Activated T-helper 17 cell treated with anti-CD3 and anti-CD28 coated beads, Interleukin-2, amount 50 U/mL, for 72 hours (primary cell): ENCODE measurements at regions not wholly inside any gene's neighbourhood (a gene's known extent, or its start where the extent isn't known, plus 50 kb on each side); places are given as distances from the start of the nearest gene placed in this dataset.
A peak's percentile ranks its signal among the peaks of the same experiment; 100 is the strongest.

Experiments used
- ATAC-seq: fragments of 150-1000 bp; cut with Tn5 transposase; replicated peaks from 2 replicates; pipeline ENCODE4 v1.10.0; 2021; ENCODE audit warnings: mild to moderate bottlenecking, moderate library complexity
- H3K27ac Mint-ChIP-seq: one replicate; pipeline ENCODE4 v1.8.0; 2022; ENCODE audit warnings: mixed read lengths
- H3K27me3 Mint-ChIP-seq: one replicate; pipeline ENCODE4 v1.8.0; 2022; ENCODE audit warnings: mixed read lengths
- H3K36me3 Mint-ChIP-seq: one replicate; pipeline ENCODE4 v1.8.0; 2022; ENCODE audit warnings: low read depth, mild to moderate bottlenecking, mixed read lengths
- H3K4me1 Mint-ChIP-seq: one replicate; pipeline ENCODE4 v1.8.0; 2022; ENCODE audit warnings: mixed read lengths
- H3K4me3 Mint-ChIP-seq: one replicate; pipeline ENCODE4 v1.8.0; 2022; ENCODE audit warnings: mild to moderate bottlenecking, mixed read lengths
- H3K9me3 Mint-ChIP-seq: one replicate; pipeline ENCODE4 v1.8.0; 2022; ENCODE audit warnings: mixed read lengths

DNA sequence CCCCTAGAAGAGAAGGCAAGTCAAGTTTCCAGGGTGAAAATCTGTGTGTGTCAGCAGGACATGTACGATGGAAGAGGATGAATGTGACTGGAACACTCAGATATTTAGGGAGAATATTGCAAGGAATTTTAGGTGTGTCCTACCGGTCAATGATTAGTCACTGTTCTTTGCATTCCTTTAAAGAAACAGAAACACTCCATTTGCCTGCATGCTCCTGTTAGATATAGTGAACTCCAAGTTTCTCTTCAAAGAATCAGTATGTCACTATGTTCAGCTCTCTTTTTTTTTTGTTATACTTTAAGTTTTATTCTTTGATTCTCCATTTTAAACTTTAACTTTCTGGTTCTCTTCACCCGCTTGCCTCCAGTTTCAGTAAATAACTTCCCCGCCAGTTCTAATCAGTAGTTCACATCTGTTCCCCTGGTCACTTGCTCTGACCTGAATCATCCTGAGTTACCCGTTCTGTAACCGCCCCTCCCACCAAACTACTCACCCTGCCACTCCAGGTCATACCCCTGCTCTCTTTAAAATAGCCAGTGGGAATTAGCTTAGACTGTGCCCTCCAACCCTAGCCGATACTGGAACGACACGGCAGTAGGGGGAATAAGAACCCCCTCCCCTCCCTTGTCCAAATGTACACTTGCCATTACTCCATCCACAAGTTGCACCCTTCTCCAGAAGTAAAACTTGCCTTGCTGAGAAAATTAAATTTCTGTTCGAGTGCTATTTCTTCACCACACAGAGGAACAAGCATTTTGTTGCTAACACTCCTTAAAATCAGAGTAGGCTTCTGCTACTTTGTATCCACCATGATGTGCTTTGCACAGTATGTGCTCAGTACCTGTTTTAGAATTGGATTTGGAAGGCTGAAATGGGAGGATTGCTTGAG is 268.4 kb downstream of the METTL4 start:
- H3K9me3 Mint-ChIP-seq = no peaks in the 10 kb centered on the region
- peaks cover 31% of the 10 kb centered on the region for H3K27me3 Mint-ChIP-seq
- H3K27ac Mint-ChIP-seq = no peak overlapping the region

DNA sequence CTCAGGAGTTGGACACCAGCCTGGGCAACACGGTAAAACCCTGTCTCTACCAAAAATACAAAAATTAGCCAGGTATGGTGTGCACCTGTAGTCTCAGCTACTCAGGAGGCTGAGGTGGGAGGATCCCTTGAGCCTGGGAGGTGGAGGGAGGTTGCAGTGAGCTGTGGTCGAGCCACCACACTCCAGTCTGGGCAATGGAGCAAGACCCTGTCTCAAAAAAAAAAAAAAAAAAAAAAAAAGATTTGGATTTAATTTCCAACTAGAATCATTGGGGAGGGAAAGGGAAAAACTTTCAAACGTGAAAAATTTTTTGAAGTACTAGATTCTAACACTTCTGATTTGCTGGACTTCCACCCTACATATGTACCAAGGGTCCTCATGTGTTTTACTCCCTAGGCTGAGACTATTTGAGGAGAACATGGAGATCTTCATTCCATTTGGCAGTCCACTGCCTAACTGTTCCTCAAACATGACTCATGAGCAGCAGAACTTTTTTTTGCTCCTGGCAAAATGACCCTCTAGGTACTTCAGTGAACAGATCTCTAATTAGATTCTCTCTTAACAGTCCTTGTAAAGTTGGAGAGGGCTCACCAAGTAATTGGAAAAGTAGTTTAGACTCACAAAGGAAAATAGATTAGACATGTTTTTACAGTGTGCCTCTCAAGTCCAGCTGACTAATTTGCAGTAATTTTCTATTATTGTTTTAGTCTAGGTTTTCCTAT is 267.6 kb downstream of the METTL4 start:
- Mint-ChIP-seq H3K4me1 (no peaks in the 10 kb centered on the region), H3K27ac (no peak overlapping the region), H3K36me3 (no peaks in the 10 kb centered on the region), H3K4me3 (no peak overlapping the region), H3K9me3 (no peaks in the 10 kb centered on the region), H3K27me3 (peaks cover 36% of the 10 kb centered on the region)
- ATAC-seq = no peak

More for the DNA sequence above, 268.4 kb downstream of the METTL4 start:
- Mint-ChIP-seq H3K4me3 (no peak overlapping the region), H3K36me3 (no peaks in the 10 kb centered on the region), H3K4me1 (no peaks in the 10 kb centered on the region)
- no peak for ATAC-seq

DNA sequence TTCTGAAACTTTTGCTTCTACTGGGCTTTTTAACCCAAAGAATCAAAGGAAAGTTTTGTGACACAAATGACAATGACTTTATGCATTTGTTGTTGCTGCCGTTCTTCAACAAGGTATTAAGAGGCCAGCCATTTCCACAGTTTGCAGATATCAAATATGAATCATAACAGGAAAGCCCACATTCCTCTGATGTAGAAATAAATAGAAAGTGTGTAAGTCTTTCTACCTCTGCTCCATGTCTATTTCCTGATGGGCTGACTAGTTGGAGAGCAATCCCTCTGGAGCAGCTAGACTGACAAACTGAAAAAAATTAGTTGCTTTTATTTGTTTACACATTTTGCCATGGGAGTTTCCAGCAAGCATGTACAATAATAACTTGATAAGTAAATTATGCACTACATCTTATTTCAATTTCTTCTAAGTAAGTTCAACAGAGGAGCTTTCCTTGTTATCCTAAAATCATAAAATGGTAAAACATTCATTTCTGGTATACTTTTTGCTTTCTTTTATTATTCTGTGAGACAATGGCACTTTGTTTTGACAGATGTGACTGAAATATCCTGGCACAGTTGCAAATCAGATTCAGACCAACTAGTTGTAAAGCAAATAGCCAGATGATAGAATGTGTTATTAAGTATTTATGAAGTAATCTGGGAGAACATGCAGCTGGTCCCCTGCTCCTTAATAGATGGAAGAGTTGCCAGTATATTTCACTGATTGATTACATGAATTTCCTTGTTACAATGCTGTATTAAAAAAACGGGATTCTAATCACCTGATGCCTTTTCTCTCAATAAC is 266.7 kb downstream of the METTL4 start:
- Mint-ChIP-seq H3K36me3 (no peaks in the 10 kb centered on the region), H3K27ac (no peak overlapping the region), H3K4me1 (no peaks in the 10 kb centered on the region), H3K9me3 (no peaks in the 10 kb centered on the region), H3K27me3 (peaks cover 34% of the 10 kb centered on the region), H3K4me3 (no peak overlapping the region)
- ATAC-seq = no peak

DNA sequence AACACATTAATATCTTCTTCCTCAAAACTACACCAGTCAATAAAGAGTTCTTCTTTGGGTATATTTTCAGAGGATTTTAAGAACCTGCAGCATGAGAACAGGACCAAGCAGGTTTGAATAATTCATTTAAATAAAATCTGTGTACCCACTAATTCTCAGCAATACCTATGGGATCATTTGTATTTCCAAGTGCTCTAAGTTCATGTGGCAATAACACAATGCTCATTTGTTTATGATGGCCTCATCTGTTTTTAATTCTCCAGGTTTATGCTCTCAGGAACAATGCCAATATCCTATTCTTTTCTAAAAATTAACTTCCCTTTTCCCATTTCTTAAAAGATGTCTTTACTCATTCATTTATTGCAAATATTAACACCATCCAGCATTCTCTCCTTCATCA is 264.7 kb downstream of the METTL4 start:
- Mint-ChIP-seq H3K4me3 (no peak overlapping the region), H3K27me3 (peaks cover 31% of the 10 kb centered on the region), H3K9me3 (no peaks in the 10 kb centered on the region), H3K27ac (no peak overlapping the region), H3K36me3 (no peaks in the 10 kb centered on the region), H3K4me1 (no peaks in the 10 kb centered on the region)
- no peak for ATAC-seq

DNA sequence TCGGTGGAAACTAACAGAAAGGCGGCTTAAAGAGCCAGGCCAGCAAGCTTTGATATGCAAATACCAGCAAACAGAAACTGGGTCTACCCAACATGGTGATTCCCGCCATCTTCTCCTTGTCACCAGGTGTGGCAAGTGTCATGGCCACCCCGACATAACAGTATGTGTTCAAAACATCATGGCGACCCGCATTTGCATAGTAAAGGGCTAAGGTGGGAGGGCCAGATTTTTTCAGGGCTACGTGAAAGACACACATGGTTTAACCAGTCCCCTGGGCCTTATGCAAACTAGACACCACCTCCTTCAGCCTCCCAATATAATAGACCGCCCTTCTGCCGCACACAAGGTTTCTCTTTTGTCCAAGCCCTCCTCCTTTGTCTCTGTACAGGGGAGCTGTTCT is 260.4 kb downstream of the METTL4 start:
- Mint-ChIP-seq H3K27ac (no peak overlapping the region), H3K4me1 (no peaks in the 10 kb centered on the region), H3K9me3 (no peaks in the 10 kb centered on the region), H3K27me3 (peaks cover 22% of the 10 kb centered on the region), H3K4me3 (no peak overlapping the region), H3K36me3 (no peaks in the 10 kb centered on the region)
- ATAC-seq = no peak

DNA sequence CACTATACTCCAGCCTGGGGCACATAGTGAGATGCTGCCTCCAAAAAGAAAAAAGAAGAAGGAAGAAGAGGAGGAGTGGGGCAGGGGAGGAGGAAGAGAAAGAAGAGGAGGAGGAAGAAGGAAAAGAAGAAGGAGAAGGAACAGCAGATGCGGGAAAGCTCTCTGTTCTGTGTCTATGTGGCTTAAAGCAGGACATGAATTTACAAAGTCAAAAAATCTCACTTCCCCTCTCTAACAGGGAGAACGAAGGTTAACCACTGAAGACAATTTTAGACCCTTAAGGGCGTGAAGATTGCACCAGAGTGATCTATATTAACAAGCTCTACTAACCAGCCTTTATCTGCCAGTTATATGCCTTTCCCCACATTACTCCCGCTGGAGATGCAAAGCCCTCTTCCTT is 258.9 kb downstream of the METTL4 start:
- no peak for ATAC-seq

DNA sequence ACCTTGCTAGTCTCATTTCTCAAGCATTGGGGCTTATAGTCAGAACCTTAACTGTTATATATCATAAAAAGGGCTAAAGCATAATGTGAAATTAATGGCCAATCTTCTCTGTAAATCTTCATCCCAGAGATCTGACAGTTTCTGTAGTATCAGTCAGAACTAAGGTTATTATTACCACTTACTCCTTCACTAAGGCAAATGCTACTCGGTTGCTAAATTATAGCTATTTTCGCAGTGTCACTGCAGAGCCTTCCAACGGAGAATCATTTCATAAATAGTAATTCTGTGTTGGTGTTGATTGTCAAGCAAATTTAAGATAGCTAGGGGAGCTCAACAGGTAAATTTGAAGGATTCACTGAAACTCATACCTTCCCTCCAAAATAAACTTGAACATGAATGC is 258.0 kb downstream of the METTL4 start:
- no peaks in the 10 kb centered on the region for H3K4me1 Mint-ChIP-seq
- H3K36me3 Mint-ChIP-seq = no peaks in the 10 kb centered on the region
- H3K4me3 Mint-ChIP-seq = no peak overlapping the region
- H3K27me3 Mint-ChIP-seq = peaks cover 28% of the 10 kb centered on the region
- no peak overlapping the region for H3K27ac Mint-ChIP-seq
- no peak for ATAC-seq
- no peaks in the 10 kb centered on the region for H3K9me3 Mint-ChIP-seq

More for the DNA sequence above, 258.9 kb downstream of the METTL4 start:
- Mint-ChIP-seq H3K4me3 (no peak overlapping the region), H3K4me1 (no peaks in the 10 kb centered on the region), H3K36me3 (no peaks in the 10 kb centered on the region), H3K9me3 (no peaks in the 10 kb centered on the region), H3K27ac (no peak overlapping the region), H3K27me3 (peaks cover 27% of the 10 kb centered on the region)

DNA sequence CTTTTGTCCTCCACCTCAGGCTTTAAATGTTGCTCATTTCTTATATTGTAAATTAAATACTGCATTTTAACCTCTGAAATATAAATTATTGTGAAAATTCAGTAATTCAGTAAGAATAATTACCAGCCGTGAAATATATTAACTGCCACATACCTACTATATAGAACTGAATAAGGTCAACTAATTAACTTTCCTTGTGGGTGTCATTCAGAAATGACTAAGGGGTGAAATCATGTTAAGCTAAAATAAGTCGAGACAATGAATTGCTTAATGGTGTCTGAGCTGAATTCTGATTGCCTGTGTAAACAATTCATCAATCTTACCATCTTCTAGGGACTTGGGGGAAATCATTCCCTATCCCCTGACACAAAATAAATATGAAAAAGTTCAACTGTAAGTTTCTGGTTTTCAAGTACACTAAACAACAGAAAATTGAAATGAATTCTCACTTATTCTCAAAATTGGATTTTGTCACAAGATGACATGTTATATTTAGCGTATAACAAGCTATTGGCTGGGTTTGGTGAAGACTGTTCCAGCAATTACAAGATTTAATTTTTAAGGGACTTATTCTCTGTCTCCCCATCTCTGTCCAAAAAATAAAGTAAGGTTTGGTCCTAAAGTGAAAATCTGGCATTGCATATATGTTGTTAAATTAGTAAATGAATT is 255.1 kb downstream of the METTL4 start:
- Mint-ChIP-seq H3K27me3 (peaks cover 28% of the 10 kb centered on the region), H3K4me1 (no peaks in the 10 kb centered on the region), H3K4me3 (no peak overlapping the region), H3K36me3 (no peaks in the 10 kb centered on the region), H3K27ac (no peak overlapping the region), H3K9me3 (peaks cover 6% of the 10 kb centered on the region)
- no peak for ATAC-seq

DNA sequence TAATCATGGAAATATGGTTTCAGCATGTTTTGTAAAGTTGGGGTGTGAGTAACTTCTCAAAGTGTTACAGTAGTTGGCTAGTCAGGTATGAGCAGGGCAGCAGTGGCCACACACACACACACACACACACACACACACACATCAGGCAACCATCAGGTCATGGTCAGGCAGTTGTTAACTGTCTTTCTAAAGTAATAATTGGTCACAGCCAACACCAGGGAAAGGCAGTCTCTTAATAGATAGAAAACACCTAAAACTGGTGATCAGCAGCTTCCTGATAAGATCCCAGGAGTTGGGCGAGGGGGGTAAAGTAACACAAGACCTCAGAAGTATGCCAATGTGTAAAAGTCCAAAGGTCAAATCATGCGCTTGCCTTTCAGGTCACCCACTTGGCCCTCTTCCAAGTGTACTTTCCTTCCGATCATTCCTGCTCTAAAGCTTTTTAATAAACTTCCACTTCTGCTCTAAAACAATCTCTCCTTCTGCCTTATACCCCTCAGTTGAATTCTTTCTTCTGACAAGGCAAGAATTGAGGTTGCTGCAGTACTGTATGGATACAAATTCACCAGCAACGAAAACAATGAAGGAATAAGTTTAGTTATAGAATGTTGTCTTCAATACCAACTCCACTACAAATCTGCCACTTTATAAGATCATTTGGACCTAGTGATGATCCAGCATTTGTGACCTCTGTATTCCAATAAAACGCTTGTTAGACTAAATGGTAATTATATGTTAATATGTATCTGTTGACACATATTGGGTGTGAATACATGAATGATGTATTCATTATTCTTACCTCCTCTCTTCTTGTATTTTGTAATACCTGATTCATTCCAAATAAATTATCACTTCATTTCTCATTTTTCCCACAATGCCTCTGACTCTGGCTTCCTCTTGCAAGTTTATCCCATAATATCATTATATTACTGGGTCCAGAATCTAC is 254.3 kb downstream of the METTL4 start:
- Mint-ChIP-seq H3K27me3 (peaks cover 32% of the 10 kb centered on the region), H3K4me3 (no peak overlapping the region), H3K27ac (no peak overlapping the region), H3K9me3 (peaks cover 6% of the 10 kb centered on the region), H3K36me3 (no peaks in the 10 kb centered on the region), H3K4me1 (no peaks in the 10 kb centered on the region)
- ATAC-seq = no peak

DNA sequence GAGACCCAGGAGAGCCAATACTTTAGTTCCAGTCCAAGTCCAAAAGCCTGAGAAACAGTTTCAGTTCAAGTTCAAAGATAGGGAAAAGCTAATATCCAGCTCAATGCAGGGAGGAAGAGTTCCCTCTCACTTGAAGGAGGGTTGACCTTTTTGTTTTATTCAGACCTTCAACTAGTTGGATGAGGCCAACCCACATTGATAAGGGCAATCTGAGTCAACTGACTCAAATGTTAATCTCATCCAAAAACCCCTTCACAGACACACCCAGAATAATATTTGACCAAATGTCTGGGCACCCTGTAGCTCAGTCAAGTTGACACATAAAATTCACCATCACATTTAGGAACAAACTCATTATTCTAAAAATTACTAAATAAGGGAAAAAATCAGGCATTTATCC is 246.8 kb downstream of the METTL4 start:
- Mint-ChIP-seq H3K27me3 (peaks cover 40% of the 10 kb centered on the region), H3K36me3 (no peaks in the 10 kb centered on the region), H3K4me3 (no peak overlapping the region), H3K9me3 (peaks cover 6% of the 10 kb centered on the region), H3K4me1 (no peaks in the 10 kb centered on the region), H3K27ac (no peak overlapping the region)
- ATAC-seq = no peak

DNA sequence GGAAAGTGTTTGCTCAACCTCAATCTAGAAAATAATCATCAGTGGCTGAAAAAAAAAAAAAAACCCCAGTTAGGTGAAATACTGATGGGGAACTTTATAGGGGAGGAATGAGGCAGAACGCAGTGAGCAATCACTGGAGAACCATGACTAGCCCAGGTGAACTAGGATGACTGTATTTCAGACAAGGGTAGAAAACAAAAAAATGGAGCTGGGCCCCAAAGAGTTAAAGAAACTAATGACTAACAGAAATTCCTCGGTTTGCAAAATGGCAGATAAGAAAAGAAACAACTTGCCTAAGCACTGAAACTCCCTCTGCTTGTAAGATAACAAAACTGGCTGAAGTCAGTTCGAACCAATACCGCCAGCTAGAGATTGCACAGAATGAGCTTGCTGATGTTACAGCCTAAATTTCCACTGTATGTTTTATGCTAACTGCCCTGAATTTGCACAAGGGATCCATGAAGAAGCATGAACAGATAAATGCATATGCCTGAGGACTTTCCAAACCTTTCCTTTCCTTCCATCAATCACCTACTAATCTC is 245.9 kb downstream of the METTL4 start:
- Mint-ChIP-seq H3K4me3 (no peak overlapping the region), H3K9me3 (peaks cover 3% of the 10 kb centered on the region), H3K36me3 (no peaks in the 10 kb centered on the region), H3K27me3 (peaks cover 36% of the 10 kb centered on the region), H3K27ac (no peak overlapping the region), H3K4me1 (no peaks in the 10 kb centered on the region)
- ATAC-seq = peak; percentile 63

DNA sequence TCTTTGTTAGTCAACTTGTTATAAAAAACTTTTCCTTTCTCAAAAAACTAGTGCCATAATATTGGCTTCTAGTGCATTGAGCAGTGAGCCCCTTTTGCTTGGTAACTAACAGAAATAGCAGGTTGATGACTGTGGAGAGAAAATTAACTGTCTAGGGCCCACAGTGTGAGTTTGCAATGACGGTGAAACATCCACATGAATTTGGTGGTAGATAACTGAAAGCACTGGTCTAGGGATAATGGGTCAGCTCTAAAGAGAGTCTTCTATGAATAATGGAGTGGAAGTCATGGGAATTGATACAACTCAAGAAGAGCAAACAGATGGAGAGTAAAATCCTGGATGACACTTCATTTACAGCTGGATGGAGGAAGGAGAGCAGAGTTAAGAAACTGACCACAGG is 245.4 kb downstream of the METTL4 start:
- Mint-ChIP-seq H3K36me3 (no peaks in the 10 kb centered on the region), H3K4me1 (no peaks in the 10 kb centered on the region), H3K27me3 (peaks cover 30% of the 10 kb centered on the region), H3K27ac (no peak overlapping the region), H3K4me3 (no peak overlapping the region), H3K9me3 (no peaks in the 10 kb centered on the region)
- ATAC-seq = no peak

DNA sequence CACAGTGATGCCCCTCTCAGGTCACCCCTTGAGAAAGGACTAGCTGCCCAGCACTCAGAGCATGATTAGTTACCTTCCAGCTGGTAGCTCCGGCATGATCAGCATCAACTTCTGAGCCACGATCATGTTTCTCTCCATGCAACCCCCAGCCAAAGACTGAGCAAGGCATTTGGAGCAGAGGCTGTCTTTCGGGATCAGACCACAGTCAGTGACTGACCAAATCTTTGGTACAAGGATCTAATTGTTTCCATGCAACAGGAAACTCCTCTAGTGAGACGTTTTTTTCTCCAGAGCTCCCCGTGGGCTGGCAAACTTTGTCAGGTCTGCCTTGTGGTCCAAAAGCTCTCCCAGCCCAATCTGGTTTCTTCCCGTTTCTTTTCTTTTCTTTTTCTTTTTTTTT is 244.3 kb downstream of the METTL4 start:
- Mint-ChIP-seq H3K9me3 (no peaks in the 10 kb centered on the region), H3K27me3 (peaks cover 23% of the 10 kb centered on the region), H3K4me3 (no peak overlapping the region), H3K27ac (no peak overlapping the region), H3K4me1 (no peaks in the 10 kb centered on the region), H3K36me3 (no peaks in the 10 kb centered on the region)
- ATAC-seq = no peak
